ENCODE measurements at regions not wholly inside any gene's neighbourhood (a gene's known extent, or its start where the extent isn't known, plus 50 kb on each side); places are given as distances from the start of the nearest gene placed in this dataset.

DNA sequence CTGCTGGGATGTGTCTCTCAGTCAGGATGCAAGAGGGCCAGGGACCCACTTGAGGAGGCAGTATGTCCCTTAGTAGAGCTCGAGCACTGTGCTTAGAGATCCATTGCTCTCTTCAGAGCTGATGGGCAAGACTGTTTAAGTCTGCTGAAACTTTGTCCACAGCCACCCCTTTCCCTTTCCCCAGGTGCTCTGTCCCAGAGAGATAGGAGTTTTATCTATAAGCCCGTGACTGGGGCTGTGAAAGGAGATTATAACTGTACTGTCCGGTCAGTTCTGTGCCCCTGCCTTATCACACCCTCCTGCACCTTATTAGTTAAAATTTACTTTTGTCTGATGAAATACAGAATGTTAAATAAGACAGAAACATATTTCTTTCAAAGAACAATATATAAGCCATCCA is 378.4 kb downstream of the PABPC4L start:
- H3K4me3 ChIP-seq, result no peak overlapping the region
- DNase-seq, result no peak
- H3K9me3 ChIP-seq, result no peaks in the 10 kb centered on the region
- TF ChIP-seq POLR2A (IDR thresholded peaks at IDR 0.05) (no peak), CTCF (IDR thresholded peaks at IDR 0.05) (no peak)
- no peaks in the 10 kb centered on the region for H3K27me3 ChIP-seq
- no peak overlapping the region for H3K27ac ChIP-seq
- H3K36me3 ChIP-seq, result no peaks in the 10 kb centered on the region
- no peaks in the 10 kb centered on the region for H3K4me1 ChIP-seq
- intact Hi-C loops (cut with DNase I; ENCODE audit: low total_unique reads), result no loop called here

DNA sequence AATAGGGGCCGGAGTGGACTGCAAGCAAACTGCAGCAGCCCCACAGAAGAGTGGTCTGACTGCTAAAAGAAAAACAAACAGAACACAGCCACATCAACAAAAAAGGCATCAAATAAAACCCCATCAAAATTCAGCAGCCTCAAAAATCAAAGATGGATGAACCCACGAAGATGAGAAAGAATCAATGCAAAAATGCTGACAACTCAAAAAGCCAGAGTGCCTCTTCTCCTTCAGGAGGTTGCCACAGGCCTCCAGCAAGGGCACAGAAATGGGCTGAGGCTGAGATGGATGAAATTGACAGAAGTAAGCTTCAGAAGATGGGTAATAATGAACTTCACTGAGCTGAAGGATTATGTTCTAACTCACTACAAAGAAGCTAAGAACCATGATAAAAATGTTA is 388.6 kb downstream of the PABPC4L start:
- H3K27me3 ChIP-seq, result no peaks in the 10 kb centered on the region
- TF ChIP-seq POLR2A (IDR thresholded peaks at IDR 0.05), result no peak
- TF ChIP-seq CTCF (IDR thresholded peaks at IDR 0.05), result no peak
- DNase-seq, result no peak
- H3K9me3 ChIP-seq, result no peaks in the 10 kb centered on the region
- no peak overlapping the region for H3K4me3 ChIP-seq
- H3K4me1 ChIP-seq, result no peaks in the 10 kb centered on the region
- H3K36me3 ChIP-seq, result no peaks in the 10 kb centered on the region
- no peak overlapping the region for H3K27ac ChIP-seq
- intact Hi-C loops (cut with DNase I; ENCODE audit: low total_unique reads), result no loop called here

DNA sequence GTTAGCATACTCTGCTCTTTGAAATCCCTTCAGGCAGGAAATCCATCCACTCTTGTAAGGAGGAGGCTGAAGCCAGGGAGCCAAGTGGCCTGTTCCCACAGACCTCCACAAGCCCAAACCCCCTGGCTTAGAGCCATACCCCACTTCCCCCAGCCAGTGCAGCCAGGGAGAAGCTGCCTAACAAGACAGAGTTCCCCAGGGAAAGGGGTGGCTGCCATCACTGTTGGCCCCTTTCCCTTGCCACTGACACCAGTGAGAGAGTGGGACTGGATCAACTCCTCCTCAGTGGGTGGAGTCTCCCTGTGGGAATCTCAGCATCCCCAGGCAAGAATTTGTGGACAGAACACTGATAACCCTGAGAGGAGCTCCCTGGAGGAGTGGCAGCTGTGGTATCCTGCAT is 389.4 kb downstream of the PABPC4L start:
- H3K36me3 ChIP-seq, result no peaks in the 10 kb centered on the region
- no peaks in the 10 kb centered on the region for H3K9me3 ChIP-seq
- intact Hi-C loops (cut with DNase I; ENCODE audit: low total_unique reads), result no loop called here

DNA sequence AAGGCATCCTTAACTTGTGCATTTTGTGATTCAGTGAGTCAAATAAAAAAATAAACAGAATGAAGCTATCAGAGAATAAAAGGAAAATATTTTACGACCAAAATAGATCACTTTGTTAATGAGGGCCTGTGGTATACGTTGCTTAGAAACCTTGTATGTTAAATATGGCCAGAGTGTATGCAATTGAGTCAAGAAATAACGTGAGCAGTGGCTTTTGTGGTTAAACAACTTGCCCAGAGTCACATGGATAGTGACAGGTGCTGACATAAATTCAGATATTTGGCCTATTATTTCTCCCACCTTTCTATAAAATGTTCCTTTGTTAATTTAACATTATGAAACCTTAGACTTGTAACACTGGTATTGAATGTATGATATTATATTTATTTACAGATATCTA is 393.4 kb downstream of the PABPC4L start:
- H3K9me3 ChIP-seq, result no peaks in the 10 kb centered on the region

More for the DNA sequence above, 389.4 kb downstream of the PABPC4L start:
- H3K27ac ChIP-seq, result no peak overlapping the region
- no peak overlapping the region for H3K4me3 ChIP-seq
- H3K27me3 ChIP-seq, result no peaks in the 10 kb centered on the region
- H3K4me1 ChIP-seq, result no peaks in the 10 kb centered on the region
- DNase-seq, result no peak
- no peak for TF ChIP-seq CTCF (IDR thresholded peaks at IDR 0.05)
- TF ChIP-seq POLR2A (IDR thresholded peaks at IDR 0.05), result no peak

GRCh38 chr4:133803341-133803740 is 398.2 kb downstream of the PABPC4L start:
- intact Hi-C loops (cut with DNase I; ENCODE audit: low total_unique reads), result no loop called here

More for the DNA sequence above, 393.4 kb downstream of the PABPC4L start:
- Histone ChIP-seq H3K4me1 (no peaks in the 10 kb centered on the region), H3K4me3 (no peak overlapping the region), H3K27ac (no peak overlapping the region), H3K27me3 (no peaks in the 10 kb centered on the region), H3K36me3 (no peaks in the 10 kb centered on the region)
- intact Hi-C loops (cut with DNase I; ENCODE audit: low total_unique reads), result no loop called here
- DNase-seq, result no peak
- TF ChIP-seq CTCF (IDR thresholded peaks at IDR 0.05) (no peak), POLR2A (IDR thresholded peaks at IDR 0.05) (no peak)

More at GRCh38 chr4:133803341-133803740, 398.2 kb downstream of the PABPC4L start:
- DNase-seq, result no peak
- Histone ChIP-seq H3K27me3 (no peaks in the 10 kb centered on the region), H3K4me3 (no peak overlapping the region), H3K27ac (no peak overlapping the region), H3K9me3 (no peaks in the 10 kb centered on the region), H3K36me3 (no peaks in the 10 kb centered on the region), H3K4me1 (no peaks in the 10 kb centered on the region)
- no peak for TF ChIP-seq POLR2A (IDR thresholded peaks at IDR 0.05)
- no peak for TF ChIP-seq CTCF (IDR thresholded peaks at IDR 0.05)

Data from uterus (tissue), 3 donors.